Ureter (tissue), 1 donor: ENCODE measurements at regions not wholly inside any gene's neighbourhood (a gene's known extent, or its start where the extent isn't known, plus 50 kb on each side); places are given as distances from the start of the nearest gene placed in this dataset.

Experiments
- DNase-seq: peaks from one replicate; pipeline ENCODE4 v3.0.0-alpha.2; 2020; ENCODE audit warnings: low spot score
- donor health status: DM: yes; HTN: yes; CAD: no.

GRCh38 chr12:24723759-24724158, 225.1 kb downstream of the BCAT1 start:
- no peak for DNase-seq

GRCh38 chr12:24721191-24721590, 227.7 kb downstream of the BCAT1 start:
- DNase-seq, result no peak

DNA sequence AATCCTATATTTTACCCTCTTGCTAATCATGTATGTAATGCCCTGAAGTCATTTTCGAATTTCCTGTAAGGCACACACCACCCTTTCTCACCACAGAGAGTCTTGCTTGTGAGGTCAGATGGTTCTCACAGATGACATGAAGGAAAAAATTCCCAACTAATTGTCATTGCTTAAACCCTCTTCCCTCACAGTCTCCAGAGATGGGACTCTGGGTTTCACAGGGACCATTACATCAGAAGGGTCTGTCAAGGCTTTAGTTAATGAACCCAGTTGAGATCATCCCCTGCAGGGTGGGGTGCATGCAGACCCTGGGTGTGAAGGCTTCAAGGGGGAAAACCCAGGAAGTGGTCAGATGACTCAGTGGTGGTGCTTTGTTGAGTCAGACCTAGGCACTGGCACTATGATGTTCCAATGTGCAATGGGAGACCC, 229.6 kb downstream of the BCAT1 start:
- DNase-seq, result no peak

DNA sequence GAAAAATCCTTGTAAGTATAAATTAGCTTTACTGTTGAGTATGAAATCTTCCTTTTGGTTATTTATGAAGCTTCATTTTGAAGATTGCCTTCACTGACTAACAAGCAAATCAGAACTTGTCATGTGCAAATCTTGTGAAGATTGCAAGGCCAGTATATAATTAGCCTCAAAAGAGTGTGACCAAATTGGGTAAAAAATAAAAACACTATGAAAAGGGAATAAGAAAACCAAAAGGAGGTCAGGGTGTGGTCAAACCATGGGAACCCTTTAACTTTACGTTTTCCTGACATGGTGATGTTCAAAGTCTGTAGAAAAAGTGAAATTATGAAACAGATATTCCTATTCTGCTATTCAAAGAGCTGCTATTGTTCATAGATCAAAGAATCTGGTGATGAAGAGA, 230.3 kb downstream of the BCAT1 start:
- DNase-seq, result no peak

- no peak for DNase-seq
Observed at GRCh38 chr12:24714237-24714636, 234.7 kb downstream of the BCAT1 start.

- no peak for DNase-seq
Observed at GRCh38 chr12:24711056-24712008, 237.6 kb downstream of the BCAT1 start.

GRCh38 chr12:24709216-24709615, 239.7 kb downstream of the BCAT1 start:
- no peak for DNase-seq

GRCh38 chr12:24708718-24709117, 240.2 kb downstream of the BCAT1 start:
- no peak for DNase-seq

GRCh38 chr12:24708043-24708442, 240.9 kb downstream of the BCAT1 start:
- no peak for DNase-seq

DNA sequence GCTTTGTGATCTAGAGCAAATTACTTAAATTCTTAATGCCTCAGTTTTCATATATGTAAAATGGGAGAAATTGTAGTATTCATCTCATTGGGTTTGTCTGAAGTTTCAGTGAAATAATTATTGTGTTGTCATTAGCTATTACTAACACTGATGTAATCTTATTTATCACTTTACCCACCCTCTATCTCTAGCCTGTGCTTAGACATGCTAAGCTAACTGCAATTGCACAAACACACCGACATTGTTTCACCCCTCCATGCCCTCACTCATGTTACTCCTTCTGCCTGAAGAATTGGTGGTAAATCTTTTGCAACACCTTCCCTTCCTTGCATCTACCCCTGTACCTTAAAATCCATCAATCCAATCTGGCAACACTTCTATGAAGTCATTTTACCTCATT, 241.6 kb downstream of the BCAT1 start:
- DNase-seq, result no peak

- no peak for DNase-seq
Observed at GRCh38 chr12:24705741-24706358, 243.1 kb downstream of the BCAT1 start.

DNA sequence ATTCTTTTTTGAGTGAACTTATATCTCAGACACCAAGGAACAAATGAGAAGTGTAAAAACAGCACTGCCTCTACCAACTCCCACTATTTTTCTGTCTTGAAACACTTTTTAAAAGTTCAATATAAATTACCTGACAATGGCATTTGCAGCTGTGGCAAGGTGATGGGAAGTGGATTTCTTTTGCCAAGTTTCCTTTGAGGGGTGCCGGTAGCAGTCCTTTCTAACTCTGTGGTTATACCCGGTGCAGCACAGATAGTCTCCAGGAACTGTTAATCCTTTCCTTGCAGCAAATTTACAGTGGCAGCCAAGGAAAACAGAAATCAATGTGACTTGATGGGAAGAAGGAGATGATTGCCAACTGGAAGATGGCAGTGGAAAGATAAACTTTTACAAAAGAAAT, 243.7 kb downstream of the BCAT1 start:
- DNase-seq, result no peak

GRCh38 chr12:24701343-24701742, 247.6 kb downstream of the BCAT1 start:
- no peak for DNase-seq

DNA sequence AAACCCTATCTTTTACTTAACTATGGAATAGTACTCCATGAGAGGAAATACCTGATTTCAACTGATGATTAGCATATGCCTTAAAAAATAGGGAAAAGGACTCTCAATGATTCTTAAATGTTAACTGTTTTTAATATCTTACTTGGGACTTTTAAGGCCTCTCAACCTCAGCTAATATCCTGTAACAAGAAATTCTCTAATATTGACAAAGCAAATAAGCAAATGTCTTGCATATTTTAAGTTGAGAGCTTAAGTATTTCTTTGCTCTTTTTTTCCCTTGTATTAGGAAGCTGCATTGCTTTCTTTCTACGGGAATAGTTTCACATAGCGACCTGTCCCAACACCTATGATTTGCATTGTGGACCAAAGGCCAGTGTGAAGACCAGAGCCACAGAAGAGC, 249.9 kb downstream of the BCAT1 start:
- DNase-seq, result no peak

DNA sequence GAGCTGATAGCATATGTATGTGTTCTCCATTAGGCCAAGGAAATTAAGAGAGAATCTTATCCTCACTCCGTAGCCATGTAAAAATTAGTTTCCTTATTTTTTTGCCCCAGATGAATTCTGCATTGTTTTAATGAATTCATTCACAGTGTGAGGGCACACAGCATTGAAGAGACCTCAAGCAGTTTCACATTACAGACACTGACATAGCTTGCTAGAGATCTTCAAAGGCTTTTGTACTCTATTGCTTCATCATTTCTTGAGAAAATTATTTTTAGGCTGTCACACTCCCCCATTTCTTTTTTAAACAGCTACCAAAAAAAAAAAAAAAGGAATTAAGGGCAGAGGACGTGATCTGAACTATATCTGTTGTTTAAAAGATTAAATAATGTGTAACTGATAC, 251.1 kb downstream of the BCAT1 start:
- no peak for DNase-seq

GRCh38 chr12:24697295-24697694, 251.6 kb downstream of the BCAT1 start:
- no peak for DNase-seq

- DNase-seq, result no peak
Observed at GRCh38 chr12:24696800-24697199, 252.1 kb downstream of the BCAT1 start.

- no peak for DNase-seq
Observed at GRCh38 chr12:24695657-24696329, 253.1 kb downstream of the BCAT1 start.

DNA sequence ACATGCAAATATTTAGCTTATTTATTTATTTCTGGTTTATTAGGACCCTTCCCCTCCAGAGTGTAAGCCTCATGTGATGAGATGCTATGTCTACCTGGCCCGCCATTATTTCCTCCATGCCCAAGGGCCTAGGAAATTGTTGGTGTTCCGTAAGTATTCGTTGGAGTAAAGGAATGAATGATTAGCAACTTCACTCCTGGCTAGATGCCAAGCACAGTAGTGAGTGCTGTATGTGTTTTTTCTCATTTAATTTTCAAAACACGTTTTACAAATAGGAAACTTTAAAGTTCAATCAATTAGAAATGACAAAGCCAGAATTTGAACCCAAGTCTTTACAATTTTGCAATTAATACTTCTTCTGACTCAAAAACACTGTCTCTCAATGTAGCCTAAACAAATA, 253.8 kb downstream of the BCAT1 start:
- no peak for DNase-seq

GRCh38 chr12:24688601-24689000, 260.3 kb downstream of the BCAT1 start:
- no peak for DNase-seq

- DNase-seq, result no peak
Observed at GRCh38 chr12:24681570-24681969, 267.3 kb downstream of the BCAT1 start.

- DNase-seq, result no peak
Observed at GRCh38 chr12:24679126-24679525, 269.8 kb downstream of the BCAT1 start.

- DNase-seq, result no peak
Observed at GRCh38 chr12:24678436-24678835, 270.5 kb downstream of the BCAT1 start.
